VCaP (cell line): ENCODE measurements at regions not wholly inside any gene's neighbourhood (a gene's known extent, or its start where the extent isn't known, plus 50 kb on each side); places are given as distances from the start of the nearest gene placed in this dataset.
"Not testable (repeated sequence)": the region's sequence is repeated elsewhere in the genome, so short reads cannot be mapped to it uniquely, and the experiment has no call there.

ENCODE experiments used
- H3K27ac ChIP-seq: fragments of 450-650 bp; 2 replicates; pipeline ENCODE4 v1.5.1; 2017
- CTCF ChIP-seq: fragments of 450-650 bp; conservative IDR thresholded peaks from 2 replicates; pipeline ENCODE4 v1.5.1; 2017; ENCODE audit warnings: mild to moderate bottlenecking, moderate library complexity

GRCh38 chr3:64796607-64797399 is 109.0 kb upstream of the ADAMTS9 start:
- no peak for TF ChIP-seq CTCF

GRCh38 chr3:64792445-64792844 is 104.6 kb upstream of the ADAMTS9 start:
- H3K27ac ChIP-seq: no peak overlapping the region
- TF ChIP-seq CTCF: no peak

More at GRCh38 chr3:64796607-64797399, 109.0 kb upstream of the ADAMTS9 start:
- H3K27ac ChIP-seq: no peak overlapping the region

- TF ChIP-seq CTCF: no peak
- no peak overlapping the region for H3K27ac ChIP-seq
Observed at GRCh38 chr3:64789111-64789510, 101.3 kb upstream of the ADAMTS9 start.

- no peak overlapping the region for H3K27ac ChIP-seq
- TF ChIP-seq CTCF: no peak
Observed at GRCh38 chr3:64783200-64783599, 95.4 kb upstream of the ADAMTS9 start.

- H3K27ac ChIP-seq: not testable (repeated sequence)
Observed at GRCh38 chr3:64780923-64781322, 93.1 kb upstream of the ADAMTS9 start.

- no peak overlapping the region for H3K27ac ChIP-seq
- no peak for TF ChIP-seq CTCF
Observed at GRCh38 chr3:64773137-64773536, 85.3 kb upstream of the ADAMTS9 start.

GRCh38 chr3:64766440-64766839 is 78.6 kb upstream of the ADAMTS9 start:
- H3K27ac ChIP-seq: peak overlapping the region; percentile 50
- TF ChIP-seq CTCF: no peak

GRCh38 chr3:64765947-64766346 is 78.1 kb upstream of the ADAMTS9 start:
- TF ChIP-seq CTCF: no peak
- peak overlapping the region; percentile 50 for H3K27ac ChIP-seq
